KMS-11 (cell line): ENCODE measurements at regions not wholly inside any gene's neighbourhood (a gene's known extent, or its start where the extent isn't known, plus 50 kb on each side); places are given as distances from the start of the nearest gene placed in this dataset.
"Not testable (repeated sequence)": the region's sequence is repeated elsewhere in the genome, so short reads cannot be mapped to it uniquely, and the experiment has no call there.

Source experiments
- H2AFZ ChIP-seq: fragments of 200-600 bp; sonication (generic); 2 replicates; pipeline ENCODE4 v1.6.1; 2016; ENCODE audit warnings: antibody characterized with exemption, mixed run types, low read depth
- H3K27ac ChIP-seq: fragments of 200-600 bp; sonication (generic); 2 replicates; pipeline ENCODE4 v1.6.1; 2016; ENCODE audit warnings: mild to moderate bottlenecking, mixed run types
- H3K27me3 ChIP-seq: fragments of 200-600 bp; sonication (generic); 2 replicates; pipeline ENCODE4 v1.6.1; 2017; ENCODE audit warnings: mild to moderate bottlenecking, low read depth, mixed run types, moderate library complexity; ENCODE audit not compliant: insufficient read depth
- H3K36me3 ChIP-seq: fragments of 200-600 bp; sonication (generic); 2 replicates; pipeline ENCODE4 v1.6.1; 2017; ENCODE audit warnings: mild to moderate bottlenecking, mixed run types; ENCODE audit not compliant: insufficient read depth
- H3K4me1 ChIP-seq: fragments of 200-600 bp; sonication (generic); 2 replicates; pipeline ENCODE4 v1.6.1; 2016; ENCODE audit warnings: mild to moderate bottlenecking, low read depth, mixed run types; ENCODE audit not compliant: poor library complexity, severe bottlenecking
- H3K4me2 ChIP-seq: fragments of 200-600 bp; sonication (generic); 2 replicates; pipeline ENCODE4 v1.7.0; 2016; ENCODE audit warnings: mild to moderate bottlenecking, mixed run types
- H3K4me3 ChIP-seq: fragments of 200-600 bp; sonication (generic); IDR thresholded peaks from 2 replicates; pipeline ENCODE4 v1.6.1; 2017; ENCODE audit warnings: low read depth, low read length, mixed read lengths; ENCODE audit not compliant: insufficient read depth
- H3K79me2 ChIP-seq: fragments of 200-600 bp; sonication (generic); 2 replicates; pipeline ENCODE4 v1.6.1; 2016; ENCODE audit warnings: low read depth, mixed run types; ENCODE audit not compliant: insufficient read depth
- H3K9ac ChIP-seq: fragments of 200-600 bp; sonication (generic); 2 replicates; pipeline ENCODE4 v1.6.1; 2016; ENCODE audit warnings: mild to moderate bottlenecking, mixed run types
- H4K20me1 ChIP-seq: fragments of 200-600 bp; sonication (generic); 2 replicates; pipeline ENCODE4 v1.6.1; 2016; ENCODE audit warnings: mild to moderate bottlenecking, mixed run types; ENCODE audit not compliant: insufficient read depth
- CTCF ChIP-seq: fragments of 200-600 bp; sonication (generic); conservative IDR thresholded peaks from 2 replicates; pipeline ENCODE4 v1.6.1; 2017; ENCODE audit warnings: low read depth, mild to moderate bottlenecking, antibody characterized with exemption, low read length, moderate library complexity, mixed read lengths

DNA sequence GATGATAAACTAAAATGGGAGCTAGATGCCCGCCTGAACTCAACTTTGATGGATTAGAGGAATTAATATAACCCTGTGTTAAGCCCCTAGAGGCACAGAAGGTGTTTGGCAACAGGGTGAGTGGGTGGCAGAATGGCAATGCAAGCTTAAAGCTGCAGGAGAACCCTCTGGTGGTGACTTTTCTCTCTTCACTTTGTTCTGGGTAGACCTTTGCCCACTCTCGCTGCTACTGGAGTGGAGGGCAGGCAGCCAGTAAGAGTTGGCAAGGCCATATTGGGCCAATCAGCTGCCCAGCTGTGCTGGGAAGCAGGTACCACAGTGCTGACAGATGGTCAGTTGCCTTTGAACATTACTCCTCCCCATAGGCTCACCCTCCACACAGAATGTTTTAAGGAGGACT is 468.2 kb downstream of the MMUT start:
- H3K4me1 ChIP-seq = no peaks in the 10 kb centered on the region
- no peak overlapping the region for H3K9ac ChIP-seq
- no peaks in the 10 kb centered on the region for H3K27me3 ChIP-seq
- H3K4me2 ChIP-seq = no peak overlapping the region
- no peaks in the 10 kb centered on the region for H3K36me3 ChIP-seq
- no peaks in the 10 kb centered on the region for H3K79me2 ChIP-seq
- TF ChIP-seq CTCF = no peak
- H2AFZ ChIP-seq = no peak overlapping the region; the same call in 1 of the 2 replicates
- no peaks in the 10 kb centered on the region for H4K20me1 ChIP-seq
- H3K27ac ChIP-seq = no peak overlapping the region
- H3K4me3 ChIP-seq = no peak overlapping the region

- H3K4me1 ChIP-seq = no peaks in the 10 kb centered on the region
- H3K79me2 ChIP-seq = no peaks in the 10 kb centered on the region
- no peak overlapping the region for H2AFZ ChIP-seq
- no peaks in the 10 kb centered on the region for H3K27me3 ChIP-seq
- H3K27ac ChIP-seq = no peak overlapping the region
- TF ChIP-seq CTCF = no peak
- no peak overlapping the region for H3K4me3 ChIP-seq
- H3K4me2 ChIP-seq = no peak overlapping the region
- H3K9ac ChIP-seq = no peak overlapping the region
- no peaks in the 10 kb centered on the region for H4K20me1 ChIP-seq
- no peaks in the 10 kb centered on the region for H3K36me3 ChIP-seq
These were observed 472.3 kb downstream of the MMUT start for GRCh38 chr6:48990739-48991138.

DNA sequence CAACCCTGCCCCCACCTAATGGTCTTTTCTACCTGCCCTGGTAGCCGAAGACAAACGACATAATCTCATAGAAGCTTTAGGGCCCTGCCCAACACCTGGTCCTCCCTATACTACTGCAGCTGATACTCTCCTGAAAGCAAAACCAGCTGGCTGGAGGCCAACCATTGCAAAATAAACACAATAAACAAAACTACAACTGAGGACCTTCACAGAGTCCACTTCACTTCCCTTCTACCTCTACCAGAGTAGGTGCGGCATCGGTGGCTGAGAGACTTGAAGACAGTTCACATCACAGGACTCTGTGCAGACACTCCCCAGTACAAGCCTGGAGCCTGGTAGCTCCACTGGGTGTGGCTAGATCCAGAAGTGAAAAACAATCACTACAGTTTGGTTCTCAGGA is 476.2 kb downstream of the MMUT start:
- TF ChIP-seq CTCF = no peak
- H3K4me2 ChIP-seq = no peak overlapping the region
- H3K36me3 ChIP-seq = no peaks in the 10 kb centered on the region
- H3K27me3 ChIP-seq = no peaks in the 10 kb centered on the region
- no peak overlapping the region for H3K4me3 ChIP-seq
- no peak overlapping the region for H2AFZ ChIP-seq
- H3K27ac ChIP-seq = no peak overlapping the region
- H4K20me1 ChIP-seq = no peaks in the 10 kb centered on the region
- H3K9ac ChIP-seq = no peak overlapping the region
- no peaks in the 10 kb centered on the region for H3K4me1 ChIP-seq
- no peaks in the 10 kb centered on the region for H3K79me2 ChIP-seq

GRCh38 chr6:48986105-48986504 is 476.9 kb downstream of the MMUT start:
- Histone ChIP-seq H3K4me3 (no peak overlapping the region), H3K27ac (no peak overlapping the region), H3K9ac (no peak overlapping the region), H3K79me2 (no peaks in the 10 kb centered on the region), H3K27me3 (no peaks in the 10 kb centered on the region), H4K20me1 (no peaks in the 10 kb centered on the region), H2AFZ (no peak overlapping the region), H3K36me3 (no peaks in the 10 kb centered on the region), H3K4me1 (no peaks in the 10 kb centered on the region), H3K4me2 (no peak overlapping the region)
- TF ChIP-seq CTCF = no peak

DNA sequence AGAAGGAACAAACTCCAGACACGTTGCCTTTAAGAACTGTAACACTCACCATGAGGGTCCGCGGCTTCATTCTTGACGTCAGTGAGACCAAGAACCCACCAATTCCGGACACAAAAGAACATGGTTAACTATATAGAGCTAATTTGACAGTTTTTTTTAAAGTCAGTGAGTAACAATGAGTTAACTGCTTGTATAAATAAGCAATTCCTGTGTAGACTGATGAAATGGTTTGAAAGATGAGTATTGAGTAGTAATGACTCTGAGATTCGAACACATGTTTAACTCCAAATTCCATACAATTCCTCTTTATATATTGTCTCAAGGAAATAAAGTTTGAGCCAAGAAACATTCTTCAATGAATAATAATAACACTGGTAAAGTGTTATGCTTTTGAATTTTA is 478.0 kb downstream of the MMUT start:
- Histone ChIP-seq H2AFZ (no peak overlapping the region), H3K79me2 (no peaks in the 10 kb centered on the region), H3K4me1 (no peaks in the 10 kb centered on the region), H3K36me3 (no peaks in the 10 kb centered on the region), H4K20me1 (no peaks in the 10 kb centered on the region), H3K4me3 (no peak overlapping the region), H3K27ac (no peak overlapping the region), H3K4me2 (no peak overlapping the region), H3K27me3 (no peaks in the 10 kb centered on the region), H3K9ac (no peak overlapping the region)
- no peak for TF ChIP-seq CTCF

GRCh38 chr6:48983968-48984367 is 479.1 kb downstream of the MMUT start:
- H4K20me1 ChIP-seq = not testable (repeated sequence)

More at GRCh38 chr6:48983968-48984367, 479.1 kb downstream of the MMUT start:
- not testable (repeated sequence) for H3K4me3 ChIP-seq, H3K4me2 ChIP-seq, H3K9ac ChIP-seq, H3K27ac ChIP-seq, H2AFZ ChIP-seq, H3K79me2 ChIP-seq, H3K4me1 ChIP-seq, H3K27me3 ChIP-seq, H3K36me3 ChIP-seq
